Erythroblast (primary cell): ENCODE measurements at regions not wholly inside any gene's neighbourhood (a gene's known extent, or its start where the extent isn't known, plus 50 kb on each side); places are given as distances from the start of the nearest gene placed in this dataset.

Experiments
- GATA1 ChIP-seq: IDR thresholded peaks from 2 replicates; pipeline ENCODE4 v1.6.1; 2011; ENCODE audit warnings: low read depth, mild to moderate bottlenecking, control low read depth, low read length, moderate library complexity
- POLR2A ChIP-seq: IDR thresholded peaks from 2 replicates; pipeline ENCODE4 v1.6.1; 2011; ENCODE audit warnings: mild to moderate bottlenecking, low read length

DNA sequence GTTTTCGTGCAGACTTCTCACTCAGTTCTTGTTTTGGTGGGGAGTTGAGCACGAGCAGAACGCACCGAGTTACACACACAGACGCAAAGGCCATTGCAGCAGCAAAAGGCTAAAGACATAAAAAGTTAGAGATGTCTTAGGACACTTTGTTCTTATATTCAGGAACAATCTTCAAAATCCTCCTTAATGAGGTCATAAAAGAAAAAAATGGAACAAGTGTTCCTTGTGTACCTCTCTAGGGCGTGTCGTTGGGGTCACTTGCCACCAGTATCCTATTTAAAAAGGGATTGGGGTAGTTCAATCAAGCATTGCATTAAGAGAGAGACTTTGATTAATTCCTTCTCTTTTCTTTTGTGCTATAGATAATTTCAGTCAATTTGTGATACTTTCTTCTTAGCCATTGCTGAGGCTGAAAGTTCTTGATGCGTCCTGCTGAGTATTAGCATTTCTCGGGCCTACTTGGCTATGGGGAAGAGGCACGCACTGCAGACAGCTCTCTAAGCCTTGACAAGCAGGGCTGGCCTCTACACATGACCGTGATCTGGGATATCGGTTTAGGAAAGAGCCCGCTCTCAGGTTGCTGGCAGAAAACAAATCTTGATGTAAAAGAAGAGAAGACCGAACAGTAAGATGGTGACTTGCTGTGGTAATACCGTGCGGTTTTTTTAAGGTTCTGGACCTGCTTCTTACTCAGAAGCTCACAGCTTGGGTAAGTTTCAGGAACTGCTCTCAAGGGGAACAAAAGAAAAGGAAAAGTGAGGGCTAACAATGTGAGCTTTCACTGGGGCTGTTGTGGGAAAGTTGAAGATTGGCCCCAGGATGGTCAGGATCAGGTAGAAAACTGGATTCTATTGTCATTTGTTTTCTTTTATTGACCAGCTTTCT is 223.6 kb downstream of the TM9SF2 start:
- TF ChIP-seq POLR2A (no peak), GATA1 (no peak)
